VCaP (cell line): ENCODE measurements at regions not wholly inside any gene's neighbourhood (a gene's known extent, or its start where the extent isn't known, plus 50 kb on each side); places are given as distances from the start of the nearest gene placed in this dataset.

Source experiments
- H3K27ac ChIP-seq: fragments of 450-650 bp; 2 replicates; pipeline ENCODE4 v1.5.1; 2017
- CTCF ChIP-seq: fragments of 450-650 bp; conservative IDR thresholded peaks from 2 replicates; pipeline ENCODE4 v1.5.1; 2017; ENCODE audit warnings: mild to moderate bottlenecking, moderate library complexity

GRCh38 chr6:126110512-126111270 is 124.4 kb downstream of the TRMT11 start:
- no peak overlapping the region for H3K27ac ChIP-seq

DNA sequence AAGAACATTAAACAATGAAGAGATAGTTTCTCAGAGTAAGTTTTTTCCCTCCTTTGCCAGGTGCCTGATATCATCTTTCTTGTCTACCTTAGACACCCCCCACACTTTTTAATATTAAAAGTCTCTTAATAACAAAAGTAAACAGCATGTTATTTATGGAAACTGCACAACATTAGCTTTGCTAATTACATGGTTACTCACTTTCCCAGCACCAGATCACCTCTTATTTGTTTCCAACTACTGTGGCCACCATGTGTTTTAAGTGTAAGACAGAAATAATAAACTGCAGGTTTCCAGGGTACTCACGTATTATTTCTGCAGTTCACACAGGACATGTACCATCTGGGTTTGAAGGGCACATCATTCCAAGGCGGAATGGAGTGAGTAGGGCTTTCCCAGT is 125.0 kb downstream of the TRMT11 start:
- no peak for TF ChIP-seq CTCF
- no peak overlapping the region for H3K27ac ChIP-seq

More at GRCh38 chr6:126110512-126111270, 124.4 kb downstream of the TRMT11 start:
- TF ChIP-seq CTCF, result no peak

DNA sequence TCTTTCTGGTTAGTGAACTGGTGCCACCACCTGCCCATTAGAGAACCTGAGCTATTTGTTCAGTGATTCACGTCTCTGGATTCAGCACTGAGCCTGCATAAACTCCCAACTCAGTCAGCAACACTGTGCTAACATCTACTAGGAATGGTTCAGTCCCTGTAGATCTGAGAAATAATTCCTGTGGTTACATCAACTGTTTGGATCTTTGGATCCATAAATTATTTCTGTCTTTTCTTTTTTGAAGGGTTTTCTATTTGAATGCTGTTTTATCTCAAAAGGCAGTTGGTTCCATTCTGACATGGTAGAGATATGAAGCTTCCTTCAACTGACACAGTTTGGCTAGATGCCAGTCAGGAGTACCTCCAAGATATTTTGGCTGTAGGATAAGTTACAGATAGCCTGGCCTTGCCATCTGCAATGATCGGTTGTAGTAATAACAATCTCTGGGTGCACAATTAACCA is 125.9 kb downstream of the TRMT11 start:
- no peak for TF ChIP-seq CTCF
- no peak overlapping the region for H3K27ac ChIP-seq

GRCh38 chr6:126113261-126113660 is 126.9 kb downstream of the TRMT11 start:
- no peak overlapping the region for H3K27ac ChIP-seq
- no peak for TF ChIP-seq CTCF

GRCh38 chr6:126117251-126117650 is 130.9 kb downstream of the TRMT11 start:
- no peak overlapping the region for H3K27ac ChIP-seq
- TF ChIP-seq CTCF, result no peak

DNA sequence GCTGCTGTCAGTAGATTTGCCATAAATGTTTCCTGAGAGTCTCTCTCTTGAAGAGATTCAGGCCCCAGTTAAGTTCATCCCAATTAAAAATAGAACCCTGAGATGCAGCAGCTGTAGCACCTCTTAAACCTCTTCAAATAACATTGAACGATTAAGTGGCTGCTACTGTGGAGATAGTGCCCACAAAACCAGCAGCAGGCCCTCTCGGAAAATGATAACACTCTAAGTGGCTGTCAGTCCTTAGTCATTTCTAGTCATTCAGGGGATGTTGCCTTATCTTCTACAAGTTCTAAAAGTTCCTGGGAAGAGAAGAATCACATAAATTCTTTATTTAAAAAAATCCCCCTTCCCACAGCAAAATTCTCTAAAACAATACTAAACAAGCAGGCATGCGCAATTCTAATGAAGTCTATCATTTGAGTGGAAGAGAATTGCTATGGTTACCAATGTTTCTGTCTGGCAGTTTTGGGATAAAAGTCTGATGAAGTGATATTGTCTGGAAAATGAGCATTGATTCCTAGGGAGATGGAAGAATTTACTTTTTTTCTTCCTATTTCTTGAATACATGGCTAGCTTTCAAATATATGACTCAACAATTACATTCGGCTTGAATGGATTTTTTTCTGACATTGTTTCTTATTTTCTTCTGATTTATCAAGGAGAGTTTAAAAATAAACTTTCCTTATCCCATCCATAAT is 131.9 kb downstream of the TRMT11 start:
- TF ChIP-seq CTCF, result no peak
- no peak overlapping the region for H3K27ac ChIP-seq

GRCh38 chr6:126118936-126119335 is 132.6 kb downstream of the TRMT11 start:
- TF ChIP-seq CTCF, result no peak
- H3K27ac ChIP-seq, result no peak overlapping the region
